NCI-H510A treated with DMSO at 0.1 percent for 48 hours (cell line): ENCODE measurements at regions not wholly inside any gene's neighbourhood (a gene's known extent, or its start where the extent isn't known, plus 50 kb on each side); places are given as distances from the start of the nearest gene placed in this dataset.
"Not testable (repeated sequence)": the region's sequence is repeated elsewhere in the genome, so short reads cannot be mapped to it uniquely, and the experiment has no call there.

ENCODE experiments used
- DNase-seq: peaks from one replicate; lab custom pipeline; 2025; lab: John Stamatoyannopoulos, UW

DNA sequence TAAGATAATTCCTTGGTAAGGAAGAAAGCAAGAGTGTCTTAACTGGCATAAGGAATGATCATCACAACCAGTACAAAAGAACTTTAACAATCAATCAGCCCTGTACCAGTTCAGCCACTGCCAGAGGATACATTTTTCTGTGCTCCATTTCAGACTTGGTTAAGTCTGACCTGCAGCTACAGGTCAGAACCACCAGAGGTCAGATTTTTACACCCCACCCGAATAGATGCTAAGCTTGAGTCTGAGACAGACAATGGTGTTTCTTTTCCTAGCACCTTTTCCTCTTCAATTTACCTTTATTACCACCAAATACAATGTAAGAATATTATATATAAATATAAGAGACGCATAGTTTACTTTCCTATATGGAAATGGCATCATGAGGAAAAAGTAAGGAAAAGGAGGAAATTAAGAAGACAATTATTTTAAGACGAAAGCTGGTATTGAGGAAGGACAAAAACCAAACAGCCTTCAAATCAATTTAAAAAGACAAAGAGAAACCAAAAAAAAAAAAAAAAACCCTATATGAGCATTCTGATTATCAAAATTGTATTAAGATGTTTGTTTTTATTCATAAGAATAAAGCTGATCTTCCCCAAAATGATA, 215.3 kb upstream of the TTC29 start:
- peak; percentile 12 for DNase-seq

- no peak for DNase-seq
Measured at GRCh38 chr4:147163311-147163710, 217.6 kb upstream of the TTC29 start.

DNA sequence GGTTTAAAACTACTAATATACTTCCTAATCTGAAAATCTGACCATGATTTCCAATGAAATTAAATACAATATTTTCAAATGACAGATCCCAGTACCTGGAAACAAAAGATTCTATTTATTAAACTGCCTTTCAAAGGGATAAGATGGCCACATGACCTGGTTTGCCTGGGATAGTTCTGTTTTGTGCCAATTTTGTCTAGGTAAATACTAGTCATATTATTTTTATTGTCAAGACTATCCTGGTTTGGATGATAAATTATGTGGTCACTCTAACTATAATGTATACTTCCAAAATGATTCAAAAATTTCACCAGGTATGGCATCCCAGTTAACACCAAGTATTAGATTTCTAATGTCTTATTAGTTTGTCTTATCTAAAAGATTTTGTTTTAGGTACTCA, 222.5 kb upstream of the TTC29 start:
- not testable (repeated sequence) for DNase-seq

- DNase-seq, result no peak
Measured at GRCh38 chr4:147173322-147173721, 227.7 kb upstream of the TTC29 start.

DNA sequence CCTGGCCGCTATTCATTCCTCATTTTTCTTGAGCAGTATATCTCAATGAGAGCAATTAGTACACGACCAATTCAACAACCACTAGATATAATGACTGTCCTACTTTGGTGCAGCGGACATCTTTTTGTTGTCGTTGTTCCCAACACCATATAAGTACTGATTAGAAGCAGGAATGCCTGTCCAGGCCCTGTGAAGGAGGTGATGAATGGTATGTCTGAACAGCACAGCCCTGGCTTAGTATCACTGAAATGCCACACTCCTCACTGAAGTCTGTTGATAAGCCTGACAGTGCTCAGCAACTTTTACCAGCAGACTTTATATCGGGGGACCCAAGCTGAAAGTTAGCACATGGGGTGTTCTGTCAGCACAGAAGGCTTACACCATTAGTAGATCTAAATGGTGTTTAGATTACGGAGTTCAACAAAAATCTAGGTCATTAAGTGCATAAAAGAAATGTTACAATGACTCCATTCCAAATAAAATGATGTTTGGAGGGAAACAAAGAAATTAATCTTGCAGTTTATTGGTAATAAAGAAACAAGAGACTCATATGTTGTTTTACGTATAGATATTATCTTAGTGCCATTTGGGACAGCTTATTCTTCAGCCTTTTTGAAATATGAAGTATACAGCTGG, 228.3 kb upstream of the TTC29 start:
- DNase-seq, result no peak

DNA sequence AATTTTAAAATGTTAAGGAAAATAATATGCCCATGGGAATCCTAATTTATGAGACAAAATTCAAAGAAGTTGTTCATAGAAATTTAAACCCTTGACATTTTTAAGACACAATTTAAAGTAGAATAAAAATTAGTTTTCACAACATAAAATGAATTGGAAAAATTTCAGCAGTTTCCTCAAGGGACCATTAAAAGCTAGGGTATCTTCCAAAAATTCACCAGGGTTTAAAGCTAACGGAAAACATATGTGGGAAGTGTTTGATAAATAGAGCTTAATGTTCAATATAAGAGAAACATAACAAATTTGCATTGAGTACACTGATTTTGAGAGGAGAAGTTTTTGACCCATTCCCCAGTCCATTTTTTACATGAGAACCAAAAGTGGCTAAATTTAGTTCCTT, 228.9 kb upstream of the TTC29 start:
- no peak for DNase-seq

- no peak for DNase-seq
Measured at GRCh38 chr4:147175460-147176025, 229.9 kb upstream of the TTC29 start.

- DNase-seq, result no peak
Measured at GRCh38 chr4:147182041-147182440, 236.4 kb upstream of the TTC29 start.

- DNase-seq, result no peak
Measured at GRCh38 chr4:147192679-147193078, 247.0 kb upstream of the TTC29 start.

GRCh38 chr4:147194114-147194513, 248.4 kb upstream of the TTC29 start:
- DNase-seq, result no peak

- no peak for DNase-seq
Measured at GRCh38 chr4:147194604-147195003, 248.9 kb upstream of the TTC29 start.

- no peak for DNase-seq
Measured at GRCh38 chr4:147195386-147195785, 249.7 kb upstream of the TTC29 start.

DNA sequence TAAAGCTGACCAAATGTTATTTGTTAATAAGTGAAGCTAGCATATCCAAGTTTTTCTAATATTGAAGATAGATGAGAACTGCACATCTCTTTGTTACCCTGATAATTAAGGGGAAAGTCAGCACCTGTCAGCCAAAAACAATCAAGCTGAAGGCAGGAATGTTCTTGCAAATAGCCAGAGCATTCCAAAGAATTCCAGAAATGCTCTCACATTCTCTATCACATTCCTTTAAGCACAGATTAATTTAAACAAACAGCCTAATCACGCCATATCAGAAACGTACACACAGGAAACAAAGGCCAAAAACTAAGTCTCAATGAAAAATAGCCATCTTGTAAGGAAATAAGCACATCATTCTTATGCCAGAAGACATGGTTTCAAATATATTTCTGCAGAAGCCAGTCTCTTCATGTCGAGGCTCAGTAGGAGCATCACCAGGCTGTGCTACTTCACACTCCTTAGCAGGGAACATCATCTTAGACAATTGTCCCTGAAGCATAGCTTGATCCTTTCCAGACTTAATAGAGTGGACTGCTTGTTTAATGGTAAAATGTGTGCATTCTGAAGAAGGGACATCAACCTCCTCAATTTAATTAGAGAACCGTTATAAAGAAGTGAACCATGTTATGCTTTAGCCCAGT, 252.9 kb upstream of the TTC29 start:
- DNase-seq, result no peak

DNA sequence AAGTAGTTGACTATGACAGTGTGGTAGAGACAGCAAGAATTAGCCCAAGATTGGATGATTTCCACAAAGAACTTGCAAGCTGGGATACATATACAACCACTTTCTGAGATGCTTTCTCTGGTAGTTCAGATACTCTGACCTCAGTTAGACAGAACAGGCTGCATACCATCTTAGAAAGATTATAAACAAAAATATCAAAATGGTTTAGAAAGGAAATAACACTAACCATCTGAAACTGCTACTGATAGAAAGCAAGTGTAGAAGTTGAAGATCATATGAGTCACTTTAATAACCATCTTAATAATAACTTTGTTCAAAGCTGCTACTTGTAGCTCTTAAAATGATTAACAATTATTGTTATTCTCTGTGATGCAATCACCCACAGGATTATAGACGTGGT, 255.4 kb upstream of the TTC29 start:
- no peak for DNase-seq

GRCh38 chr4:147206807-147207206, 261.1 kb upstream of the TTC29 start:
- DNase-seq, result no peak

DNA sequence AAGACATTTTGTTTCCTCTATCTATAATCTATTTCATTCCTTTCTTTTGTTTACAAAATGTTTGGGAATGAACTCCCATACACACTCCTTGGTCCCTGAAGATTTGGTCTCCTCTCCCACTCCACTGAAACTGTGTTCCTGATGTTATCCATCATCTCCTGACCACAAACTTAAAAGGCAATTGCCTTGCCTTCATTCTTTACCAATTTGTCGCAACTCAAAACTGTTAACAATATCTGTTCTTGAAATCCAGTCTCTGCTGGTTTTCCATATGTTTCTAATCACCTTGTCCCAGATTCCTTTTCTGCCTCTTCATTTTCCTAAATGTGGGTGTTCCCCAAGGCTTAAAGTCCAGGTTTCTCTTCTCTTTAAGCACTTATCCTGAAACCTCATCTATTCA, 262.2 kb upstream of the TTC29 start:
- DNase-seq, result no peak

DNA sequence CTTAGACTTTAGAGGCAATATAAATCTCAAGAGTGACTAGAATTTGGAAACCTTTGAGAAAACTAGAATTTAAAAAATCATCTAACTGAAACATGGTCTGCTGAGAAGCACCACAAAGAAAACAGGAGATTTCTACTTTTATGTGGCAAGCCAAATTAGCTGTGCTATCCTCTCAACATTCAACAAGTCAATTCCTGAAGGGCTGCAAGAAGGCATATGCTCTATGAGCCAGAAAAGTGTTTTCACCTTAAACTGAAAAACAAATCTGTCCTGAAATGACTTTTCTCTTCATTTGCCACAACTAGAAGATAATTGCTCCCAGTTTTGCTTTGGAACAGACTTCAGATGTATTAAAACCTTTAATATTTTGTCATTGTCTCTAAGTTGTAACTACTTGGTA, 263.2 kb upstream of the EDNRA start:
- no peak for DNase-seq

DNA sequence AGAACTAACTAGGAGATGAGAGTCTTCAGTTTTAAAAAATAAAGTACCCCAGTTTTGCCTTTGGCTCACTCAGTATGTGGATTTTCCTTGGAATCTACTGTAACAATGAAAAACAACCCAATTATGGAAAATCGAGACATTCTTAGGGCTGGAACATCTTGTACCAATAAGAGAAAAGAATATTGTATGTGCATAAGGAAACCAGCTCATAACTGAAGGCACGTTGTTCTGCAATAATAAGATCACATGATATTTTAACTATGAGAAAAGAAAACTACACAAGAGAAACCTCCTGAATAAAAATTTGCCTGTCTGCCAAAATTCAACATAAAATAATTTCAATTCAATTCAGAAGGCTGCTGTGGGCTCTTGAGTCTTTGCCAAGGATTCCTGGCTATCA, 261.8 kb upstream of the EDNRA start:
- no peak for DNase-seq

GRCh38 chr4:147220833-147221232, 260.1 kb upstream of the EDNRA start:
- DNase-seq, result no peak

DNA sequence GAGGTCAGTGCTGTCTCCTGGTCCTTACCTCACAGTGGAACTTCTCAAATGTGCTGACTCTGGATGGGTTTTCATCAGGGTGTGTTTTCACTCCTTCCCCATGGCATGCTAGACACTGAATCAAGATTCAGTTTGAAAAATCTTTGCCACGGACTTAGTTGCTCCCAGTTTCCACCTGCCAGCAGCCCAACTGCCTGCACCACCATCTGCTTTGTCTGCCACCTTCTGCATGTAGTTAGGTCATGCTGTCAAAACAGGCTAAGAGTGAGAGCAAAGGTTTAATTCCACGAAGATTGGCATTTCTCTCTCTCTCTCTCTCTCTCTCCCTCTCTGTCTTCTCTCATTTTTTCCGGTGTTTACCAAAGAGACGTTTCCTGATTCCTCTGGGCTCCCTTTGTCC, 258.0 kb upstream of the EDNRA start:
- no peak for DNase-seq

DNA sequence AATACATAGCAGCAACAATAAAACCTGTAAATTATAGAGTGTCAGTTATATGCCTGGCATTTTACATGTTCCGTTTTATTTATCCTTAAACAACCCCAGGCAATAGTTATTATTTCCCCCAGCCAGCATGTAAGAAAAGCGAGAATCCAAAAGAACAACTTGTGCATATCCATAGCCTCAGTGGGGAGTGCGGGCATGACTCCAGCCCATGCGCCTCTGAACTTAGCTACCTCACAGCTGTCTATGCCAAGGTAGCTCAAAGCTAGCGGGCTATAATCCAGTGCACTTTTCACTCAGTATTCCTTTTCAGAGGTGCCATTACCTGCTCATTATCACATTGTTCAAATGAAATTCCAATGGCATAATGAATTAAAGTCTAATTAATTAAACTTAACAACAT, 257.3 kb upstream of the EDNRA start:
- no peak for DNase-seq

- no peak for DNase-seq
Measured at GRCh38 chr4:147236806-147237205, 244.1 kb upstream of the EDNRA start.

GRCh38 chr4:147244786-147245185, 236.1 kb upstream of the EDNRA start:
- DNase-seq, result no peak
